ENCODE measurements at regions not wholly inside any gene's neighbourhood (a gene's known extent, or its start where the extent isn't known, plus 50 kb on each side); places are given as distances from the start of the nearest gene placed in this dataset.

DNA sequence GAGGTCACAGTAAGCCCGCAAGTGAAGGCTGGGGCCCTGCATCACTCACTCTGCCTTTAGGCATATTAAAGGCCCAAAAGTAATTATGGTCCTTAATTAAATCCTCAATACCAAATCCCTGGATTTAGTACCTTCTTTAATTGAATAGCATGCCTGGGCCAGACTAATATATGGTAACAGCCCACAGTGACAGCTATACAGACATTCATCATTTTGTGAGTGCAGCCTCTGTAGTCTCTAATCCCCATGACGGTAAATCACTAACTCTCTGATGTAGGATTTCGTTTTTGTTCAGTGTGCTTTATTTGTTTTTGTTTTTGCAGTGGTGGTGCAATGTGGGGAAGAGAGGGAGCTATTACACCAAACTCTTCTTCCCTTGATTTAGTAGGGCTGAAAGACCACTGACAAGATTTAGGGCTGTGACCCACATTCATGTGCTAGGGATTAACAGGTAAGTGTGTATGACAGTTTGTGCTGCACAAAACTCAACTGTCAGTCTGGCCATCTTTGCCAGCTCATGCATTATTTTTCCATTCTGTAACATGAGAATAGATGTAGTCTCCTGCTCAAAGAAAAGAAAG is 60.6 kb upstream of the SLC39A8 start:
- no peak for TF ChIP-seq CBX3 (IDR thresholded peaks at IDR 0.05; ENCODE audit: borderline replicate concordance in 1 of 2, low read length in 2 of 2)
- TF ChIP-seq, protein P1, sequence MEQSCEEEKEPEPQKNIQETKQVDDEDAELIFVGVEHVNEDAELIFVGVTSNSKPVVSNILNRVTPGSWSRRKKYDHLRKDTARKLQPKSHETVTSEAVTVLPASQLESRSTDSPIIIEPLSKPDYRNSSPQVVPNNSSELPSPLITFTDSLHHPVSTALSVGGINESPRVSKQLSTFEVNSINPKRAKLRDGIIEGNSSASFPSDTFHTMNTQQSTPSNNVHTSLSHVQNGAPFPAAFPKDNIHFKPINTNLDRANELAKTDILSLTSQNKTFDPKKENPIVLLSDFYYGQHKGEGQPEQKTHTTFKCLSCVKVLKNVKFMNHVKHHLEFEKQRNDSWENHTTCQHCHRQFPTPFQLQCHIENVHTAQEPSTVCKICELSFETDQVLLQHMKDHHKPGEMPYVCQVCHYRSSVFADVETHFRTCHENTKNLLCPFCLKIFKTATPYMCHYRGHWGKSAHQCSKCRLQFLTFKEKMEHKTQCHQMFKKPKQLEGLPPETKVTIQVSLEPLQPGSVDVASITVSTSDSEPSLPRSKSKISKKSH (CRISPR knock-in tag; IDR thresholded peaks at IDR 0.05): no peak
- TF ChIP-seq ZBTB8A (IDR thresholded peaks at IDR 0.05; ENCODE audit: partially characterized antibody): no peak
- TF ChIP-seq, protein P2, sequence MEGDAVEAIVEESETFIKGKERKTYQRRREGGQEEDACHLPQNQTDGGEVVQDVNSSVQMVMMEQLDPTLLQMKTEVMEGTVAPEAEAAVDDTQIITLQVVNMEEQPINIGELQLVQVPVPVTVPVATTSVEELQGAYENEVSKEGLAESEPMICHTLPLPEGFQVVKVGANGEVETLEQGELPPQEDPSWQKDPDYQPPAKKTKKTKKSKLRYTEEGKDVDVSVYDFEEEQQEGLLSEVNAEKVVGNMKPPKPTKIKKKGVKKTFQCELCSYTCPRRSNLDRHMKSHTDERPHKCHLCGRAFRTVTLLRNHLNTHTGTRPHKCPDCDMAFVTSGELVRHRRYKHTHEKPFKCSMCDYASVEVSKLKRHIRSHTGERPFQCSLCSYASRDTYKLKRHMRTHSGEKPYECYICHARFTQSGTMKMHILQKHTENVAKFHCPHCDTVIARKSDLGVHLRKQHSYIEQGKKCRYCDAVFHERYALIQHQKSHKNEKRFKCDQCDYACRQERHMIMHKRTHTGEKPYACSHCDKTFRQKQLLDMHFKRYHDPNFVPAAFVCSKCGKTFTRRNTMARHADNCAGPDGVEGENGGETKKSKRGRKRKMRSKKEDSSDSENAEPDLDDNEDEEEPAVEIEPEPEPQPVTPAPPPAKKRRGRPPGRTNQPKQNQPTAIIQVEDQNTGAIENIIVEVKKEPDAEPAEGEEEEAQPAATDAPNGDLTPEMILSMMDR (IDR thresholded peaks at IDR 0.05 in 2 of 3, conservative IDR thresholded peaks at IDR 0.05 in 1 of 3; ENCODE audit: insufficient read depth in 2 of 3, low read depth in 1 of 3, low read length in 3 of 3): no peak
- TF ChIP-seq MTA3 (IDR thresholded peaks at IDR 0.05; ENCODE audit: borderline replicate concordance): no peak
- TF ChIP-seq, protein P3, sequence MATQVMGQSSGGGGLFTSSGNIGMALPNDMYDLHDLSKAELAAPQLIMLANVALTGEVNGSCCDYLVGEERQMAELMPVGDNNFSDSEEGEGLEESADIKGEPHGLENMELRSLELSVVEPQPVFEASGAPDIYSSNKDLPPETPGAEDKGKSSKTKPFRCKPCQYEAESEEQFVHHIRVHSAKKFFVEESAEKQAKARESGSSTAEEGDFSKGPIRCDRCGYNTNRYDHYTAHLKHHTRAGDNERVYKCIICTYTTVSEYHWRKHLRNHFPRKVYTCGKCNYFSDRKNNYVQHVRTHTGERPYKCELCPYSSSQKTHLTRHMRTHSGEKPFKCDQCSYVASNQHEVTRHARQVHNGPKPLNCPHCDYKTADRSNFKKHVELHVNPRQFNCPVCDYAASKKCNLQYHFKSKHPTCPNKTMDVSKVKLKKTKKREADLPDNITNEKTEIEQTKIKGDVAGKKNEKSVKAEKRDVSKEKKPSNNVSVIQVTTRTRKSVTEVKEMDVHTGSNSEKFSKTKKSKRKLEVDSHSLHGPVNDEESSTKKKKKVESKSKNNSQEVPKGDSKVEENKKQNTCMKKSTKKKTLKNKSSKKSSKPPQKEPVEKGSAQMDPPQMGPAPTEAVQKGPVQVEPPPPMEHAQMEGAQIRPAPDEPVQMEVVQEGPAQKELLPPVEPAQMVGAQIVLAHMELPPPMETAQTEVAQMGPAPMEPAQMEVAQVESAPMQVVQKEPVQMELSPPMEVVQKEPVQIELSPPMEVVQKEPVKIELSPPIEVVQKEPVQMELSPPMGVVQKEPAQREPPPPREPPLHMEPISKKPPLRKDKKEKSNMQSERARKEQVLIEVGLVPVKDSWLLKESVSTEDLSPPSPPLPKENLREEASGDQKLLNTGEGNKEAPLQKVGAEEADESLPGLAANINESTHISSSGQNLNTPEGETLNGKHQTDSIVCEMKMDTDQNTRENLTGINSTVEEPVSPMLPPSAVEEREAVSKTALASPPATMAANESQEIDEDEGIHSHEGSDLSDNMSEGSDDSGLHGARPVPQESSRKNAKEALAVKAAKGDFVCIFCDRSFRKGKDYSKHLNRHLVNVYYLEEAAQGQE (IDR thresholded peaks at IDR 0.05; ENCODE audit: borderline replicate concordance): no peak
- TF ChIP-seq, protein P3 (CRISPR knock-in tag; IDR thresholded peaks at IDR 0.05; ENCODE audit: low read depth): no peak
- TF ChIP-seq ZNF76 (CRISPR knock-in tag; IDR thresholded peaks at IDR 0.05; ENCODE audit: borderline replicate concordance): no peak
- no peak for TF ChIP-seq SREBF2 (CRISPR knock-in tag; IDR thresholded peaks at IDR 0.05)
- TF ChIP-seq NBN (IDR thresholded peaks at IDR 0.05; ENCODE audit: low read depth): no peak
- TF ChIP-seq, protein P4, sequence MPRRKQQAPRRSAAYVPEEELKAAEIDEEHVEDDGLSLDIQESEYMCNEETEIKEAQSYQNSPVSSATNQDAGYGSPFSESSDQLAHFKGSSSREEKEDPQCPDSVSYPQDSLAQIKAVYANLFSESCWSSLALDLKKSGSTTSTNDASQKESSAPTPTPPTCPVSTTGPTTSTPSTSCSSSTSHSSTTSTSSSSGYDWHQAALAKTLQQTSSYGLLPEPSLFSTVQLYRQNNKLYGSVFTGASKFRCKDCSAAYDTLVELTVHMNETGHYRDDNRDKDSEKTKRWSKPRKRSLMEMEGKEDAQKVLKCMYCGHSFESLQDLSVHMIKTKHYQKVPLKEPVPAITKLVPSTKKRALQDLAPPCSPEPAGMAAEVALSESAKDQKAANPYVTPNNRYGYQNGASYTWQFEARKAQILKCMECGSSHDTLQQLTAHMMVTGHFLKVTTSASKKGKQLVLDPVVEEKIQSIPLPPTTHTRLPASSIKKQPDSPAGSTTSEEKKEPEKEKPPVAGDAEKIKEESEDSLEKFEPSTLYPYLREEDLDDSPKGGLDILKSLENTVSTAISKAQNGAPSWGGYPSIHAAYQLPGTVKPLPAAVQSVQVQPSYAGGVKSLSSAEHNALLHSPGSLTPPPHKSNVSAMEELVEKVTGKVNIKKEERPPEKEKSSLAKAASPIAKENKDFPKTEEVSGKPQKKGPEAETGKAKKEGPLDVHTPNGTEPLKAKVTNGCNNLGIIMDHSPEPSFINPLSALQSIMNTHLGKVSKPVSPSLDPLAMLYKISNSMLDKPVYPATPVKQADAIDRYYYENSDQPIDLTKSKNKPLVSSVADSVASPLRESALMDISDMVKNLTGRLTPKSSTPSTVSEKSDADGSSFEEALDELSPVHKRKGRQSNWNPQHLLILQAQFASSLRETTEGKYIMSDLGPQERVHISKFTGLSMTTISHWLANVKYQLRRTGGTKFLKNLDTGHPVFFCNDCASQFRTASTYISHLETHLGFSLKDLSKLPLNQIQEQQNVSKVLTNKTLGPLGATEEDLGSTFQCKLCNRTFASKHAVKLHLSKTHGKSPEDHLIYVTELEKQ (CRISPR knock-in tag; IDR thresholded peaks at IDR 0.05): no peak
- no peak for TF ChIP-seq TAF7 (tag; IDR thresholded peaks at IDR 0.05)
- TF ChIP-seq MCM2 (IDR thresholded peaks at IDR 0.05; ENCODE audit: low read depth): no peak

Data from K562 (cell line).